ENCODE measurements at regions not wholly inside any gene's neighbourhood (a gene's known extent, or its start where the extent isn't known, plus 50 kb on each side); places are given as distances from the start of the nearest gene placed in this dataset.

DNA sequence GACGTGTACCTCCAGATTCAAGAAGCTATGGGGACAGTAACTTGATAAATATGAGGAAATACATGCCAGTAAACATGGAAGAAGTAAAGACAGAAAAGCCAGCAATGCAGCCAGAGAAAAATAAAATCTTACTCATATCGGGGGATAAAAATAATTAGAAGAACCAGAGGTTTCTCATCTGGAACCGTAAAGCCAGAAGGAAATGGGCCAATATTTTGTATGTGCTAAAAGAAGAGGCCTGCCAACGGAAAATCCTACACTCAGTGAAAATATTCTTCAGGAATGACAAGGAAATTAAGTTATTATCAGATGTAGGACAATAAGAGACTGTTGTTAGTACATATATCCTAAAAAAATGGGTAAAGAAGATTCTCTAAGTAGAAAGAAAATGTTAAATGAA is 401.2 kb downstream of the CDC14C start:
- Histone ChIP-seq H3K4me3 (IDR thresholded peaks at IDR 0.05; ENCODE audit: insufficient read depth, low read depth, low read length) (no peak overlapping the region), H3K36me3 (ENCODE audit: insufficient read depth) (no peaks in the 10 kb centered on the region), H2AFZ (ENCODE audit: low read depth) (no peak overlapping the region), H3K4me2 (0 out of 2 replicates have a peak overlapping the region, but pooled peaks have one; percentile 1), H3K4me1 (ENCODE audit: low read depth, poor library complexity, severe bottlenecking) (peaks cover 21% of the 10 kb centered on the region), H3K27ac (no peak overlapping the region), H3K79me2 (ENCODE audit: insufficient read depth, low read depth) (no peaks in the 10 kb centered on the region), H3K27me3 (ENCODE audit: insufficient read depth, low read depth) (no peaks in the 10 kb centered on the region), H3K9ac (no peak overlapping the region), H4K20me1 (ENCODE audit: insufficient read depth) (no peaks in the 10 kb centered on the region)
- TF ChIP-seq, protein P1, sequence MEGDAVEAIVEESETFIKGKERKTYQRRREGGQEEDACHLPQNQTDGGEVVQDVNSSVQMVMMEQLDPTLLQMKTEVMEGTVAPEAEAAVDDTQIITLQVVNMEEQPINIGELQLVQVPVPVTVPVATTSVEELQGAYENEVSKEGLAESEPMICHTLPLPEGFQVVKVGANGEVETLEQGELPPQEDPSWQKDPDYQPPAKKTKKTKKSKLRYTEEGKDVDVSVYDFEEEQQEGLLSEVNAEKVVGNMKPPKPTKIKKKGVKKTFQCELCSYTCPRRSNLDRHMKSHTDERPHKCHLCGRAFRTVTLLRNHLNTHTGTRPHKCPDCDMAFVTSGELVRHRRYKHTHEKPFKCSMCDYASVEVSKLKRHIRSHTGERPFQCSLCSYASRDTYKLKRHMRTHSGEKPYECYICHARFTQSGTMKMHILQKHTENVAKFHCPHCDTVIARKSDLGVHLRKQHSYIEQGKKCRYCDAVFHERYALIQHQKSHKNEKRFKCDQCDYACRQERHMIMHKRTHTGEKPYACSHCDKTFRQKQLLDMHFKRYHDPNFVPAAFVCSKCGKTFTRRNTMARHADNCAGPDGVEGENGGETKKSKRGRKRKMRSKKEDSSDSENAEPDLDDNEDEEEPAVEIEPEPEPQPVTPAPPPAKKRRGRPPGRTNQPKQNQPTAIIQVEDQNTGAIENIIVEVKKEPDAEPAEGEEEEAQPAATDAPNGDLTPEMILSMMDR (conservative IDR thresholded peaks at IDR 0.05; ENCODE audit: low read depth, low read length): no peak

DNA sequence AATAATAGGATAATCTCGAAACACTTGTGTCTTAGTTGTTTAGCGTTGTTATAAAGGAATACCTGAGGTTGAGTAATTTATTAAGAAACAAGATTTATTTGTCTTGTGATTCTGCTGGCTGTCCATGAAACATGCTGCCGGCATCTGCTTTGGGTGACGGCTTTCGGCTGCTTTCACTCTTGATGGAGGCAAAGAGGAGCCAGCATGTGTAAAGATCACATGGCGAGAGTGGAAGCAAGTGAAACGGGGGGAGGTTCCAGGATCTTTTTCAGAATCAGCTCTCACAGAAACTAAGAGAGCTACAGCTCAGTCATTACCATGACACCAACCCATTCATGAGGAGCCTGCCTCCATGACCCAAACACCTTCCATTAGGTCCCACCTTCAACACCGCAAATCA is 402.8 kb downstream of the CDC14C start:
- no peaks in the 10 kb centered on the region for H4K20me1 ChIP-seq (ENCODE audit: insufficient read depth)
- H3K79me2 ChIP-seq (ENCODE audit: insufficient read depth, low read depth): no peaks in the 10 kb centered on the region
- H3K4me3 ChIP-seq (IDR thresholded peaks at IDR 0.05; ENCODE audit: insufficient read depth, low read depth, low read length): no peak overlapping the region
- H2AFZ ChIP-seq (ENCODE audit: low read depth): no peak overlapping the region
- H3K4me2 ChIP-seq: no peak overlapping the region
- H3K36me3 ChIP-seq (ENCODE audit: insufficient read depth): no peaks in the 10 kb centered on the region
- no peaks in the 10 kb centered on the region for H3K27me3 ChIP-seq (ENCODE audit: insufficient read depth, low read depth)
- TF ChIP-seq, protein P1 (conservative IDR thresholded peaks at IDR 0.05; ENCODE audit: low read depth, low read length): no peak
- no peak overlapping the region for H3K27ac ChIP-seq
- no peak overlapping the region for H3K9ac ChIP-seq
- H3K4me1 ChIP-seq (ENCODE audit: low read depth, poor library complexity, severe bottlenecking): peaks cover 22% of the 10 kb centered on the region

DNA sequence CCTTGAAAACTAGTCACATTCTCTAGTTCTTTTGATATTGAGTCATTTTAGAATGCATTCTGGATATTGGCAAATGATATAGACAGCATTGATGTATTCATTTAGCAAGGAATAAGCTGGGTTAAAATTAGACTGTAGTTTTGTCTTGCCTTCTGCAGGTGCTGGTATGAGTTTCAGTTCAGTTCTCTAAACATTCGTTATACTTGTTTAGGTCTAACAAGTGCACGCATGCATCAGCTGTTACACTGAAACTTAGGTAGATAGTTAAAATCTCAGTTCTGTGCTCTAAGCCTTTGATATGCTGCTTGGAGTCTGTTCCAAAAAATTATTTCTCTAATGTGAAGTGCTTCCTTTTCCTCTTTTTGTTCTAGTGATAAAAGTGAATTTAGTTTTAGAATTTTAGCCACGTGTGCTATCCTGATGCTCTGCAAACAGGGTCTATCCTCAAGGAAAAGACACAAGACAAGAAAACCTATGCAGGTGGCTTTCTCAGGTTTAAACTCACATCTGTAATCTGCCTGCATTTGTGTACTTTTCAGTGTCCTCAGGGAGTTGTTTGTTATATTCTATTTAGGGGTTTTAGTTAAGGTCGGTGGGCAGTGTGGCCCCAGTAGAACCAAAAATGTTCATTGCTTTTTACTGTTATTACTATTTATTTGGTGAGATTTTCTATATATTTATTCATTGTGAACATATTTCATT is 409.0 kb downstream of the CDC14C start:
- Histone ChIP-seq H3K27me3 (ENCODE audit: insufficient read depth, low read depth) (no peaks in the 10 kb centered on the region), H3K36me3 (ENCODE audit: insufficient read depth) (no peaks in the 10 kb centered on the region), H3K79me2 (ENCODE audit: insufficient read depth, low read depth) (no peaks in the 10 kb centered on the region), H3K27ac (peak overlapping the region; percentile 64), H3K4me1 (ENCODE audit: low read depth, poor library complexity, severe bottlenecking) (peaks cover 35% of the 10 kb centered on the region), H3K9ac (peak overlapping the region; percentile 12; the same call in 1 of the 2 replicates), H3K4me2 (peak overlapping the region; percentile 30), H2AFZ (ENCODE audit: low read depth) (peak overlapping the region; percentile 65), H4K20me1 (ENCODE audit: insufficient read depth) (no peaks in the 10 kb centered on the region), H3K4me3 (IDR thresholded peaks at IDR 0.05; ENCODE audit: insufficient read depth, low read depth, low read length) (no peak overlapping the region)
- TF ChIP-seq, protein P1 (conservative IDR thresholded peaks at IDR 0.05; ENCODE audit: low read depth, low read length): no peak

DNA sequence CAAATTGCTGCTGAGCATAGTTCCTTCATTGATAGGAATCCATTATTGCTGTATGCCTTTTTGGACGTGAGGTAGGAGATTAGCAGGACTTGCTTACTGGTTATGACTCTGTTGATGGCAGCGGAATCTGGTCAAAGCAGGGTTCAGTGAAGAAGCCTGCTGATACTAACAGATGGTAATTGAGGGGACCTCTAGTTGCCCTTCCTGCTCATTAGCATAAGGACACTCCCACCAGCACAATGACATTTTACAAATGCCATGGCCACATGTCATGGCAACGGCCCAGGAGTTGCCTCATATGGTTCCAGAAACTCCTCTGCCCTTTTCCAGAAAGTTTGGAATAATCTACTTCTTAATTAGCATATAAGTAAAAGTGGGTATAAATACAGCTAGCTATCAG is 417.5 kb downstream of the CDC14C start:
- no peaks in the 10 kb centered on the region for H3K4me1 ChIP-seq (ENCODE audit: low read depth, poor library complexity, severe bottlenecking)
- H3K4me3 ChIP-seq (IDR thresholded peaks at IDR 0.05; ENCODE audit: insufficient read depth, low read depth, low read length): no peak overlapping the region
- no peak overlapping the region for H3K4me2 ChIP-seq
- no peak overlapping the region for H2AFZ ChIP-seq (ENCODE audit: low read depth)
- H3K9ac ChIP-seq: no peak overlapping the region
- no peak overlapping the region for H3K27ac ChIP-seq
- TF ChIP-seq, protein P1 (conservative IDR thresholded peaks at IDR 0.05; ENCODE audit: low read depth, low read length): no peak
- no peaks in the 10 kb centered on the region for H3K27me3 ChIP-seq (ENCODE audit: insufficient read depth, low read depth)
- H3K36me3 ChIP-seq (ENCODE audit: insufficient read depth): no peaks in the 10 kb centered on the region
- H4K20me1 ChIP-seq (ENCODE audit: insufficient read depth): no peaks in the 10 kb centered on the region
- no peaks in the 10 kb centered on the region for H3K79me2 ChIP-seq (ENCODE audit: insufficient read depth, low read depth)

All from KMS-11 (cell line).